PC-9 (cell line): ENCODE measurements at regions not wholly inside any gene's neighbourhood (a gene's known extent, or its start where the extent isn't known, plus 50 kb on each side); places are given as distances from the start of the nearest gene placed in this dataset.

Experiments used
- CTCF ChIP-seq: fragments of 200-600 bp; sonication (generic); conservative IDR thresholded peaks from 2 replicates; pipeline ENCODE4 v1.6.1; 2017; ENCODE audit warnings: mixed run types, antibody characterized with exemption, mild to moderate bottlenecking, moderate library complexity
- EZH2 ChIP-seq: fragments of 200-600 bp; sonication (generic); IDR thresholded peaks from 2 replicates; pipeline ENCODE4 v1.8.0; 2017; ENCODE audit warnings: antibody characterized with exemption, low read depth

GRCh38 chr6:113451049-113451448, 406.1 kb upstream of the MARCKS start:
- no peak for TF ChIP-seq CTCF
- no peak for TF ChIP-seq EZH2
